Fibroblast of the aortic adventitia (primary cell): ENCODE measurements at regions not wholly inside any gene's neighbourhood (a gene's known extent, or its start where the extent isn't known, plus 50 kb on each side); places are given as distances from the start of the nearest gene placed in this dataset.

Source experiments
- DNase-seq: peaks from one replicate; pipeline ENCODE4 v3.0.0-alpha.2; 2010; ENCODE audit warnings: low read depth
- H3K4me3 ChIP-seq: 2 replicates; pipeline ENCODE4 v1.5.1; 2011; ENCODE audit warnings: low read depth, mild to moderate bottlenecking, control low read depth, low read length, moderate library complexity
- TF ChIP-seq, protein P1 (sequence below): IDR thresholded peaks from 2 replicates; pipeline ENCODE4 v1.5.1; 2011; ENCODE audit warnings: mild to moderate bottlenecking, low read length, control low read depth, inconsistent platforms; ENCODE audit not compliant: insufficient read depth

DNA sequence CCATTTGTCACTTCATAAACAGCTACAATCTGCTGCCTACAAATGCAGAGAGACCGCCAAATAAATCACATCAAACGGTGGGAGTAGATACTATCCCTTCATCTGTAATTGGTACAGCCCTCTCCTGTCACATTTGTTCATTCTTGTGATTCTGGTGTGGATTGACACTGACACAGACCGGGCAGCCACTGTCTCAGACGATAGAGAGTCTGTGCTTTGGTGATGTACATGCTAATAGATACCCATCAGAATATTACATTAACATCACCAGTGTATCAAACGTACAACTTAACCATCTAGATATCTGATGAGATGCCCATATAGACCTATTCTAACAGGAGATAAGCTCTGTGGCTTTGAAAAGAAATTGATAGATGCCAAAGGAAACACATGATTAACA lies 419.7 kb upstream of the ZEB2 start:
- no peak overlapping the region for H3K4me3 ChIP-seq
- TF ChIP-seq, protein P1, sequence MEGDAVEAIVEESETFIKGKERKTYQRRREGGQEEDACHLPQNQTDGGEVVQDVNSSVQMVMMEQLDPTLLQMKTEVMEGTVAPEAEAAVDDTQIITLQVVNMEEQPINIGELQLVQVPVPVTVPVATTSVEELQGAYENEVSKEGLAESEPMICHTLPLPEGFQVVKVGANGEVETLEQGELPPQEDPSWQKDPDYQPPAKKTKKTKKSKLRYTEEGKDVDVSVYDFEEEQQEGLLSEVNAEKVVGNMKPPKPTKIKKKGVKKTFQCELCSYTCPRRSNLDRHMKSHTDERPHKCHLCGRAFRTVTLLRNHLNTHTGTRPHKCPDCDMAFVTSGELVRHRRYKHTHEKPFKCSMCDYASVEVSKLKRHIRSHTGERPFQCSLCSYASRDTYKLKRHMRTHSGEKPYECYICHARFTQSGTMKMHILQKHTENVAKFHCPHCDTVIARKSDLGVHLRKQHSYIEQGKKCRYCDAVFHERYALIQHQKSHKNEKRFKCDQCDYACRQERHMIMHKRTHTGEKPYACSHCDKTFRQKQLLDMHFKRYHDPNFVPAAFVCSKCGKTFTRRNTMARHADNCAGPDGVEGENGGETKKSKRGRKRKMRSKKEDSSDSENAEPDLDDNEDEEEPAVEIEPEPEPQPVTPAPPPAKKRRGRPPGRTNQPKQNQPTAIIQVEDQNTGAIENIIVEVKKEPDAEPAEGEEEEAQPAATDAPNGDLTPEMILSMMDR = no peak
- no peak for DNase-seq

DNA sequence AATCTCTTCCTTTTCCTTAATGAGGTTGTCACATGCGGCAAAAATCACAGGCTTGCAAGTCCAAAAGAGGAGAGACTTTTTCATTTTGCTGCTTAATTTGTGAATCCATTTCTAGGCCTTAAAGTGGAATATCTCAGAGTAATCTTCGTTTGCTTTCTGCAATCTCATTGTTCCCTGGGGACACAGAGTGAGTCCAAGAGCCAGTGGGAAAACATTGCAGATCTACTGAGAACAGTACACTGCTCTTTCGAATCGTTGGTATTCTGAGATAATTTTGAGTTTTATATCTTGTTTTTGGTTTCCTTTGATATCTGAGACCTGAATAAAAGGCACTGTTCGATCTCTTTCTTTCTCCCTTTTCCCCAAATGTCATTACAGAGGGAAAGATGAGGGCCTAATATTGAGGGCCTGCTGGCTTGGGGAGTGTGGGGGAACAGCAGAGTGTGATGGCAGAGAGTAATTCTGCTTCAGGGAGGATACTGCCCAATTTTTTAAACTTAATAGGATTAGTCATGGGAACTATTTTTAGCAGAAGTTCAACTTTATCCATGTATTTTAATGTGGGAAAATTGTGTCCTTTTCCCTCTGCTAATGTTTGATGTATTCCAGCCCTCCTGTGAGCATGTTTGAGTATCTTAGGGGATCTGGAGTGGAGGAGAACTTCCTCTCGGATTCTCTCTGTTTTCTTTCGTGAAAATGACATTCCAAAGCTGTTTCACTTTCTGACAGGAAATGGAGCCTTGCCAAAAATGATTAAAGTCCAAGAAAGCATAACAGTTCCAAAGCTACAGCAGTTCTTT lies 418.2 kb upstream of the ZEB2 start:
- no peak overlapping the region for H3K4me3 ChIP-seq
- TF ChIP-seq, protein P1 = no peak
- peak; percentile 94 for DNase-seq

DNA sequence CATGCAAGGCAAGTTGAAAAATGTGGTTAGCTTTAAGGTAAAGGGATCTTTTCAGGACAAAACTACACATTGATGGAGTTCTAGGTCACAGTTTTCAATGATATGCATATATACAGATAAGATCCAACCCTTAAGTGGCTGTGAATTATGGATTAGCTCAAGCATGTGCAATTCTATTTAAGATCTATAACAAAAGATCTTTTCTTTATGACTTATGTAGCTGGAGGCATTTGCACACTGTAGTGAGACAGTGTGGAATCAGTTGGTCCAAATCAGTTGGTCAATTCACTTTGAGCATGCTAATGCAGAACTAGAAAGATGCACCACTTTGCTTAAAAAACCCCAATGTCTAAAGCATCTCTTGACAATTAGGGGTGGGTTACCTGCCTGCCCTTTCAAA lies 417.1 kb upstream of the ZEB2 start:
- no peak for DNase-seq
- TF ChIP-seq, protein P1 = no peak
- no peak overlapping the region for H3K4me3 ChIP-seq

DNA sequence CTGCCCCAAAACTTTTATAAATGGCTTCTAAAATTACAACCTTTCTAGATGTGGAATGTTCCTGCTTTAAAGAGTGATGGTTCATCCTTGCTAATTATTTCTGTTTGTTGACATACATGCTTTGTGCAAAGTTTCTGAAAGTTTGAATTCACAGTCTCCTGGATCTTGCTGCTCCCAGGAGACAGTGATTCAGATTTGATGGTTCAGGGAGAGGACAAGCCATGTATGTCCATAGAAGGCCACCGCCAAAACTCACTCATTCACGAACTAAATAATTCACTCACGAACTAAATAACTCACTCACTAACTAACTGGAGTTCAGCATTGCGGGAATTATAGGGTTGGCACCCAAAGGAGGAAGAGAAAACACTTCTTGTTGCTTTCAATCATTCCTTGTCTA lies 416.5 kb upstream of the ZEB2 start:
- TF ChIP-seq, protein P1 = no peak
- no peak overlapping the region for H3K4me3 ChIP-seq
- DNase-seq = no peak

DNA sequence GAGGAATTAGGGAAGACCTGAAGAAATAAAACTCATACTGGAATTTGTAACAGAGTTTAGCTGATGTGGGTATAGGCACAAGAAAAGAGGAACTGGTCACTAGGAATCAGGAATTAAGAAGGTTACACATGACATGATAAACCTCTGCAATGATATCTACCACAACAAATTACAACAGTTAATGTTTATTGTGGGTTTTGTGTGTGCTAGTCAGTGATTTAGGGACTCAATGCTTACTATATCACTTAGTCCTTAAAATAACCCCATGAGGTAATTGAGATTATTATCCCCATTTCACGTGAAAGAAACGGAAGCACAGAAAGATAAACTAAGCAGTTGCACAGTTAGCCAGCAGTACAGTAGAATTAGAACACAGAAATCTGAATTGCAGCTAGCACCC lies 415.8 kb upstream of the ZEB2 start:
- DNase-seq = no peak
- H3K4me3 ChIP-seq = no peak overlapping the region
- TF ChIP-seq, protein P1 = no peak

DNA sequence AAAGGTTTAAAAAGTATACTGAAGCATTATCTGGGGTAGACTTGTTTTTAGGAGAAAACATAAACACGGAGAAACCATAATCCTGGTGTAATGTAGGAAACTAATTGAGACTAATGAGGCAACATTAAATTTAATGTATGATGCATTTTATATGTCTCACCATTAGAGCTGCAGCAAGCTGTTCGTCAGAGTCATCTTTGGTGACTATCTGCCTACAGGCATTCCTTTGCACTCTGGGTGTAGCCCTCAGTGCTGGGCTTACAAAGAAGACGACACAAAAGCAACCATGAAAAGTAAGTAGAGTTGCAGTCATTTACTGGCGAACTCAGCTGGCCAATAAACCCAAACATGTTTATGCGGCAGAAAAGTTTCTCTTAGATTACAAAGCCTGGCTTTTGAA lies 415.3 kb upstream of the ZEB2 start:
- no peak for DNase-seq
- TF ChIP-seq, protein P1 = no peak
- H3K4me3 ChIP-seq = no peak overlapping the region

DNA sequence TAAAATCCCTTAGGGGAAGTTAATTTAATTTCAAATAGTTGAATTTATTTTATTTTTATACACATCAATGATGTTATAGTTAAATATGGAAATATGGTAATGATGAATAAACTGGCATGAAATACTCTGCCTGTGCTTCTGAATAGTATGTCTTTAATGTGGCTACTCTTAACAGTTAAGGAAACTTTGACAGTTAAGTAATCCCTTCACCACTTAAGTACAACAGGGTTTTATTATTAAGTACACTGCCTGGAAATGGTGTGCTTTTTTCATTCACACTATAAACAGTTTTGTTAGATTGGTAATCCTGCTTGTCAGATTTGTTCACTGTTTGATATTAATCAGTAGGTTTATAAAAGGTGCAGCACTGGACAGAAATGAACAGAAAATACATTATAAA lies 412.0 kb upstream of the ZEB2 start:
- DNase-seq = no peak
- TF ChIP-seq, protein P1 = no peak
- H3K4me3 ChIP-seq = no peak overlapping the region
